GM12878 (cell line): ENCODE measurements at regions not wholly inside any gene's neighbourhood (a gene's known extent, or its start where the extent isn't known, plus 50 kb on each side); places are given as distances from the start of the nearest gene placed in this dataset.

Experiments
- ATAC-seq: fragments of 200-7000 bp; cut with Tn5 transposase; 3 replicates; pipeline ENCODE4 v1.9.1; 2020; ENCODE audit warnings: mild to moderate bottlenecking, moderate library complexity
- BruUV-seq: library from RNA; stranded (reverse); fragments of 400-500 nt; replicated peaks from 2 replicates; lab custom pipeline; 2021; lab: Mats Ljungman, UMichigan
- CTCF ChIA-PET: fragments of 300-600 bp; sonication (Branson Sonifier 250); formaldehyde crosslinking; extraction: SDS; loops from one replicate; lab custom pipeline; 2021; ENCODE audit warnings: inconsistent platforms; lab: Yijun Ruan, JAX
- POLR2A ChIA-PET: fragments of 350-600 bp; formaldehyde crosslinking; extraction: SDS; loops from one replicate; lab custom pipeline; 2021; ENCODE audit warnings: inconsistent platforms; lab: Charles Lee
- RAD21 ChIA-PET: fragments of 300-600 bp; sonication (Branson Sonifier 250); formaldehyde crosslinking; loops from one replicate; lab custom pipeline; 2023; ENCODE audit warnings: antibody characterized with exemption; ENCODE audit not compliant: unreplicated experiment; lab: Charles Lee
- SMC1A ChIA-PET: fragments of 300-600 bp; sonication (Branson Sonifier 250); formaldehyde crosslinking; loops from one replicate; lab custom pipeline; 2023; ENCODE audit not compliant: unreplicated experiment, uncharacterized antibody; lab: Charles Lee
- DNase-seq: peaks from one replicate; pipeline ENCODE4 v3.0.0-alpha.2; 2011; ENCODE audit warnings: low read depth, low spot score
- FAIRE-seq: peaks from 3 replicates; lab custom pipeline; 2011; peaks lifted over from hg19 to GRCh38; lab: Jason Lieb, UNC
- H2AFZ ChIP-seq: 2 replicates; pipeline ENCODE4 v1.6.0; 2011; ENCODE audit warnings: low read depth, low read length, control low read depth; ENCODE audit not compliant: control insufficient read depth
- H3K27ac ChIP-seq: 2 replicates; pipeline ENCODE4 v1.5.1; 2011; ENCODE audit warnings: control low read depth; ENCODE audit not compliant: control insufficient read depth, insufficient read depth
- H3K27me3 ChIP-seq, 2 experiments: replicated peaks in 1 of 2; 2 replicates each; pipeline versions ENCODE4 v1.6.0 to v1.6.1; 2011; ENCODE audit warnings: low read length in 1 of 2; ENCODE audit not compliant: control insufficient read depth in 2 of 2, insufficient read depth in 2 of 2
- H3K36me3 ChIP-seq, 2 experiments: 2 replicates each; pipeline ENCODE4 v1.5.1; 2011; ENCODE audit warnings: low read length in 1 of 2; ENCODE audit not compliant: control insufficient read depth in 2 of 2, insufficient read depth in 2 of 2
- H3K4me1 ChIP-seq: 2 replicates; pipeline ENCODE4 v1.6.1; 2011; ENCODE audit warnings: mild to moderate bottlenecking, low read length, moderate library complexity, mixed read lengths; ENCODE audit not compliant: control insufficient read depth, insufficient read depth
- H3K4me2 ChIP-seq: 2 replicates; pipeline ENCODE4 v1.6.0; 2011; ENCODE audit warnings: control low read depth; ENCODE audit not compliant: control insufficient read depth, insufficient read depth
- H3K4me3 ChIP-seq: fragments of 200-600 bp; sonication (generic); 2 replicates; pipeline ENCODE4 v1.5.1; 2016
- H3K79me2 ChIP-seq: 2 replicates; pipeline ENCODE4 v1.6.0; 2011; ENCODE audit warnings: low read length; ENCODE audit not compliant: control insufficient read depth, insufficient read depth
- H3K9ac ChIP-seq: 2 replicates; pipeline ENCODE4 v1.8.0; 2011; ENCODE audit warnings: low read length, control low read depth, mixed read lengths; ENCODE audit not compliant: control insufficient read depth, insufficient read depth
- H3K9me3 ChIP-seq: replicated peaks from 3 replicates; pipeline ENCODE4 v1.5.1; 2011; ENCODE audit warnings: mild to moderate bottlenecking, low read length; ENCODE audit not compliant: control insufficient read depth, insufficient read depth
- H4K20me1 ChIP-seq: 2 replicates; pipeline ENCODE4 v1.6.0; 2011; ENCODE audit not compliant: control insufficient read depth, insufficient read depth
- ASH2L ChIP-seq: fragments of 300-600, 200-600 bp; sonication (generic); IDR thresholded peaks from 2 replicates; pipeline ENCODE4 v1.6.1; 2017; ENCODE audit warnings: low read depth, mild to moderate bottlenecking, borderline replicate concordance
- BACH1 ChIP-seq: fragments of 450-650 bp; IDR thresholded peaks from 2 replicates; pipeline ENCODE4 v1.6.1; 2017; ENCODE audit warnings: mild to moderate bottlenecking, borderline replicate concordance
- DPF2 ChIP-seq: fragments of 450-650 bp; IDR thresholded peaks from 2 replicates; pipeline ENCODE4 v1.6.1; 2017; ENCODE audit warnings: mild to moderate bottlenecking
- FOXK2 ChIP-seq: fragments of 450-650 bp; IDR thresholded peaks from 2 replicates; pipeline ENCODE4 v1.6.1; 2017; ENCODE audit warnings: mild to moderate bottlenecking, moderate library complexity
- IKZF2 ChIP-seq, 2 experiments: fragments of 450-650 bp; IDR thresholded peaks; 2 replicates each; pipeline ENCODE4 v1.6.1; 2017; ENCODE audit warnings: mild to moderate bottlenecking in 2 of 2, moderate library complexity in 2 of 2
- JUND ChIP-seq: IDR thresholded peaks from 2 replicates; pipeline ENCODE4 v1.6.1; 2012; ENCODE audit warnings: low read depth, mild to moderate bottlenecking, low read length, improper control_type of control experiment, moderate library complexity
- PRDM15 ChIP-seq: fragments of 450-650 bp; formaldehyde crosslinking; IDR thresholded peaks from 2 replicates; pipeline ENCODE4 v1.4.0; 2020; ENCODE audit warnings: mild to moderate bottlenecking, moderate library complexity
- RAD51 ChIP-seq: fragments of 450-650 bp; IDR thresholded peaks from 2 replicates; pipeline ENCODE4 v1.6.1; 2016; ENCODE audit warnings: moderate library complexity, mild to moderate bottlenecking, inconsistent platforms
- SREBF2 ChIP-seq: IDR thresholded peaks from 2 replicates; pipeline ENCODE4 v1.6.1; 2012; ENCODE audit warnings: mild to moderate bottlenecking, low read length
- SUZ12 ChIP-seq: fragments of 200-600 bp; sonication (generic); IDR thresholded peaks from one replicate; pipeline ENCODE4 v1.6.1; 2018; ENCODE audit warnings: antibody characterized with exemption, mild to moderate bottlenecking; ENCODE audit not compliant: unreplicated experiment
- TCF7 ChIP-seq: IDR thresholded peaks from 2 replicates; pipeline ENCODE4 v1.6.1; 2014; ENCODE audit warnings: antibody characterized with exemption, borderline replicate concordance
- ZBED1 ChIP-seq: IDR thresholded peaks from 2 replicates; pipeline ENCODE4 v1.6.1; 2016; ENCODE audit warnings: borderline replicate concordance
- ZBTB11 ChIP-seq: fragments of 450-650 bp; formaldehyde crosslinking; IDR thresholded peaks from 2 replicates; pipeline ENCODE4 v1.5.0; 2022; ENCODE audit warnings: mild to moderate bottlenecking, missing genetic modification characterization
- ZNF24 ChIP-seq: fragments of 450-650 bp; IDR thresholded peaks from 2 replicates; pipeline ENCODE4 v1.6.1; 2017; ENCODE audit warnings: antibody characterized with exemption, mild to moderate bottlenecking
- ZNF592 ChIP-seq: fragments of 450-650 bp; IDR thresholded peaks from 2 replicates; pipeline ENCODE4 v1.6.1; 2017; ENCODE audit warnings: mild to moderate bottlenecking, moderate library complexity
- ZZZ3 ChIP-seq: IDR thresholded peaks from 2 replicates; pipeline ENCODE4 v1.6.1; 2011; ENCODE audit warnings: low read depth; ENCODE audit not compliant: control insufficient read depth, insufficient read length
- WGBS: methylation state at CpG from one replicate; pipeline ENCODE4 v1.1.6; 2016; ENCODE audit warnings: low lambda C conversion rate; ENCODE audit not compliant: insufficient replicate concordance, insufficient coverage; ENCODE audit errors: missing lambda C conversion rate; 5-methylcytosine and 5-hydroxymethylcytosine counted together
- in situ Hi-C: fragments of 300-500 bp; cut with MboI; formaldehyde crosslinking; loops from 9 replicates; pipeline ENCODE4 v1.14.3; 2018; ENCODE audit warnings: mixed read lengths
- intact Hi-C: fragments of 100-400 bp; cut with micrococcal nuclease; formaldehyde crosslinking; loops from one replicate; pipeline ENCODE4 v1.14.2; 2022; ENCODE audit not compliant: unreplicated experiment

- Histone ChIP-seq H3K9me3 (no peaks in the 10 kb centered on the region), H3K27ac (no peak overlapping the region), H2AFZ (no peak overlapping the region), H3K9ac (no peak overlapping the region), H3K4me2 (no peak overlapping the region), H4K20me1 (no peaks in the 10 kb centered on the region), H3K79me2 (no peaks in the 10 kb centered on the region), H3K4me3 (no peak overlapping the region), H3K4me1 (no peaks in the 10 kb centered on the region), H3K36me3 (no peaks in the 10 kb centered on the region), H3K27me3 (no peaks in the 10 kb centered on the region)
- ATAC-seq (no peak), DNase-seq (no peak), FAIRE-seq (no peak)
- intact Hi-C loops (no loop called here), in situ Hi-C loops (no loop called here)
- ChIA-PET RAD21 (no interaction called here), POLR2A (no interaction called here), SMC1A (no interaction called here), CTCF (no interaction called here)
- no peak for TF ChIP-seq DPF2
- TF ChIP-seq FOXK2 = no peak
- TF ChIP-seq ASH2L = no peak
- no peak for TF ChIP-seq ZZZ3
- TF ChIP-seq ZNF592 = no peak
- no peak for TF ChIP-seq ZNF24
- no peak for TF ChIP-seq TCF7
- no peak for TF ChIP-seq RAD51
- no peak for TF ChIP-seq BACH1
- no peak for TF ChIP-seq IKZF2 (IDR thresholded peaks at IDR 0.05)
- TF ChIP-seq PRDM15 = no peak
- no peak for TF ChIP-seq ZBTB11 (CRISPR knock-in tag)
- no peak for TF ChIP-seq ZBED1
- TF ChIP-seq SUZ12 = no peak
- TF ChIP-seq JUND = no peak
- no peak for TF ChIP-seq SREBF2
- BruUV-seq = no TSS peak
- 11% methylated on average over 2 of the region's 3 CpGs for WGBS
These were observed 202.8 kb downstream of the VAPA start for GRCh38 chr18:10116574-10116973.
